ENCODE measurements at regions not wholly inside any gene's neighbourhood (a gene's known extent, or its start where the extent isn't known, plus 50 kb on each side); places are given as distances from the start of the nearest gene placed in this dataset.

DNA sequence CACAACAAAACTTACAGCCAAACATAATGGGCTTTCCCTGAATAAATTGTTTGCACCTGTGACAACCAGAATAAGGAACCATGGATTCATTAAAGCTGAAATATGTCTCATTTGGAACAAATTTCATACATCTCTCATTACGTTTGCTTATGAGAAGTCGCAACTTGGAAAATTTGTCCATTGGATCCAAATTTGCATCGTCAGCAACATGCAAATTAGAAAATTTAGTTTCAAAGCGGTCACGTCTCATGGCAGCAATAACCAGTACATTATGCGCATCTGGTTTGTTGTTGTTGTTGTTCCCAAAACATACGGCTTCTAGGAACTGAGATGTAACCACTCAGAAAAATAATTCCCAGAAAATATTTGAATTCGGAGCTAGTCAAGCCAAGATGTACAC, 1311.5 kb upstream of the CDH6 start:
- TF ChIP-seq, protein P1, sequence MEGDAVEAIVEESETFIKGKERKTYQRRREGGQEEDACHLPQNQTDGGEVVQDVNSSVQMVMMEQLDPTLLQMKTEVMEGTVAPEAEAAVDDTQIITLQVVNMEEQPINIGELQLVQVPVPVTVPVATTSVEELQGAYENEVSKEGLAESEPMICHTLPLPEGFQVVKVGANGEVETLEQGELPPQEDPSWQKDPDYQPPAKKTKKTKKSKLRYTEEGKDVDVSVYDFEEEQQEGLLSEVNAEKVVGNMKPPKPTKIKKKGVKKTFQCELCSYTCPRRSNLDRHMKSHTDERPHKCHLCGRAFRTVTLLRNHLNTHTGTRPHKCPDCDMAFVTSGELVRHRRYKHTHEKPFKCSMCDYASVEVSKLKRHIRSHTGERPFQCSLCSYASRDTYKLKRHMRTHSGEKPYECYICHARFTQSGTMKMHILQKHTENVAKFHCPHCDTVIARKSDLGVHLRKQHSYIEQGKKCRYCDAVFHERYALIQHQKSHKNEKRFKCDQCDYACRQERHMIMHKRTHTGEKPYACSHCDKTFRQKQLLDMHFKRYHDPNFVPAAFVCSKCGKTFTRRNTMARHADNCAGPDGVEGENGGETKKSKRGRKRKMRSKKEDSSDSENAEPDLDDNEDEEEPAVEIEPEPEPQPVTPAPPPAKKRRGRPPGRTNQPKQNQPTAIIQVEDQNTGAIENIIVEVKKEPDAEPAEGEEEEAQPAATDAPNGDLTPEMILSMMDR (conservative IDR thresholded peaks at IDR 0.05; ENCODE audit: low read length) = no peak
- TF ChIP-seq EZH2phosphoT487 (IDR thresholded peaks at IDR 0.05; ENCODE audit: borderline replicate concordance, low read depth, low read length) = no peak

Data from OCI-LY7 (cell line).